ENCODE measurements at regions not wholly inside any gene's neighbourhood (a gene's known extent, or its start where the extent isn't known, plus 50 kb on each side); places are given as distances from the start of the nearest gene placed in this dataset.

GRCh38 chr1:57963581-57963980 lies 539.7 kb upstream of the DAB1 start:
- TF ChIP-seq EP300 (IDR thresholded peaks at IDR 0.05): no peak
- no peak for TF ChIP-seq POLR2AphosphoS5 (IDR thresholded peaks at IDR 0.05)
- TF ChIP-seq CTCF (IDR thresholded peaks at IDR 0.05): no peak
- no peak for TF ChIP-seq POLR2A (IDR thresholded peaks at IDR 0.05)
- H3K4me1 ChIP-seq: peaks cover 0 to 8% (median 0%) of the 10 kb centered on the region in 3 donors
- H3K27me3 ChIP-seq: no peaks in the 10 kb centered on the region
- H3K27ac ChIP-seq: no peak overlapping the region
- no peaks in the 10 kb centered on the region for H3K36me3 ChIP-seq
- 81 to 87% methylated on average over 5 to 6 of the region's 6 CpGs for WGBS, 2 donors (ENCODE audit: low coverage in 1 of 2)
- no peak overlapping the region for H3K4me3 ChIP-seq
- no peaks in the 10 kb centered on the region for H3K9me3 ChIP-seq
- no peak for ATAC-seq

GRCh38 chr1:57959531-57960241 lies 535.8 kb upstream of the DAB1 start:
- no peak for TF ChIP-seq CTCF (IDR thresholded peaks at IDR 0.05)
- no peak for TF ChIP-seq EP300 (IDR thresholded peaks at IDR 0.05)
- no peak for TF ChIP-seq POLR2AphosphoS5 (IDR thresholded peaks at IDR 0.05)
- TF ChIP-seq POLR2A (IDR thresholded peaks at IDR 0.05): no peak
- WGBS, 2 donors (ENCODE audit: low coverage in 1 of 2): 36 to 51% methylated on average over 4 to 5 of the region's 8 CpGs
- no peak overlapping the region for H3K4me3 ChIP-seq

GRCh38 chr1:57957576-57957975 lies 533.7 kb upstream of the DAB1 start:
- H3K36me3 ChIP-seq: no peaks in the 10 kb centered on the region
- WGBS, 2 donors (ENCODE audit: low coverage in 1 of 2): 72 to 81% methylated on average over 2 of the region's 2 CpGs
- H3K27me3 ChIP-seq: no peaks in the 10 kb centered on the region
- no peak for ATAC-seq
- no peak for TF ChIP-seq POLR2AphosphoS5 (IDR thresholded peaks at IDR 0.05)
- no peak for TF ChIP-seq POLR2A (IDR thresholded peaks at IDR 0.05)
- no peak for TF ChIP-seq EP300 (IDR thresholded peaks at IDR 0.05)
- no peak for TF ChIP-seq CTCF (IDR thresholded peaks at IDR 0.05)
- H3K4me3 ChIP-seq: no peak overlapping the region
- H3K4me1 ChIP-seq: peaks cover 0 to 21% (median 0%) of the 10 kb centered on the region in 3 donors
- no peaks in the 10 kb centered on the region for H3K9me3 ChIP-seq
- H3K27ac ChIP-seq: no peak overlapping the region

More at GRCh38 chr1:57959531-57960241, 535.8 kb upstream of the DAB1 start:
- Histone ChIP-seq H3K27me3 (no peaks in the 10 kb centered on the region), H3K27ac (no peak overlapping the region), H3K9me3 (no peaks in the 10 kb centered on the region), H3K4me1 (peaks cover 0 to 17% (median 0%) of the 10 kb centered on the region in 3 donors), H3K36me3 (no peaks in the 10 kb centered on the region)
- ATAC-seq: no peak

- peaks cover 0 to 14% (median 0%) of the 10 kb centered on the region in 3 donors for H3K4me1 ChIP-seq
- H3K27me3 ChIP-seq: no peaks in the 10 kb centered on the region
- ATAC-seq: no peak
- no peak for TF ChIP-seq EP300 (IDR thresholded peaks at IDR 0.05)
- no peak for TF ChIP-seq POLR2A (IDR thresholded peaks at IDR 0.05)
- TF ChIP-seq POLR2AphosphoS5 (IDR thresholded peaks at IDR 0.05): no peak
- no peak for TF ChIP-seq CTCF (IDR thresholded peaks at IDR 0.05)
- H3K9me3 ChIP-seq: no peaks in the 10 kb centered on the region
- no peaks in the 10 kb centered on the region for H3K36me3 ChIP-seq
- 63 to 90% methylated on average over 2 to 4 of the region's 4 CpGs for WGBS, 2 donors (ENCODE audit: low coverage in 1 of 2)
- H3K4me3 ChIP-seq: no peak overlapping the region
- H3K27ac ChIP-seq: no peak overlapping the region
Measured at GRCh38 chr1:57951390-57951789, 527.5 kb upstream of the DAB1 start.

GRCh38 chr1:57949168-57949567 lies 525.3 kb upstream of the DAB1 start:
- TF ChIP-seq CTCF (IDR thresholded peaks at IDR 0.05) (no peak), EP300 (IDR thresholded peaks at IDR 0.05) (no peak), POLR2AphosphoS5 (IDR thresholded peaks at IDR 0.05) (no peak), POLR2A (IDR thresholded peaks at IDR 0.05) (no peak)
- ATAC-seq: no peak
- no peaks in the 10 kb centered on the region for H3K36me3 ChIP-seq
- WGBS, 2 donors (ENCODE audit: low coverage in 1 of 2): 75% methylated on average over 2 of the region's 2 CpGs; no CpG with 5 or more reads in 1 of the 2 donors
- H3K9me3 ChIP-seq: no peaks in the 10 kb centered on the region
- no peaks in the 10 kb centered on the region for H3K27me3 ChIP-seq
- no peak overlapping the region for H3K27ac ChIP-seq
- no peaks in the 10 kb centered on the region for H3K4me1 ChIP-seq
- H3K4me3 ChIP-seq: no peak overlapping the region
